Glomerular visceral epithelial cell (primary cell): ENCODE measurements at regions not wholly inside any gene's neighbourhood (a gene's known extent, or its start where the extent isn't known, plus 50 kb on each side); places are given as distances from the start of the nearest gene placed in this dataset.
"Not testable (repeated sequence)": the region's sequence is repeated elsewhere in the genome, so short reads cannot be mapped to it uniquely, and the experiment has no call there.

Experiments used
- DNase-seq: peaks from one replicate; pipeline ENCODE4 v3.0.0-alpha.2; 2016; ENCODE audit errors: extremely low spot score

DNA sequence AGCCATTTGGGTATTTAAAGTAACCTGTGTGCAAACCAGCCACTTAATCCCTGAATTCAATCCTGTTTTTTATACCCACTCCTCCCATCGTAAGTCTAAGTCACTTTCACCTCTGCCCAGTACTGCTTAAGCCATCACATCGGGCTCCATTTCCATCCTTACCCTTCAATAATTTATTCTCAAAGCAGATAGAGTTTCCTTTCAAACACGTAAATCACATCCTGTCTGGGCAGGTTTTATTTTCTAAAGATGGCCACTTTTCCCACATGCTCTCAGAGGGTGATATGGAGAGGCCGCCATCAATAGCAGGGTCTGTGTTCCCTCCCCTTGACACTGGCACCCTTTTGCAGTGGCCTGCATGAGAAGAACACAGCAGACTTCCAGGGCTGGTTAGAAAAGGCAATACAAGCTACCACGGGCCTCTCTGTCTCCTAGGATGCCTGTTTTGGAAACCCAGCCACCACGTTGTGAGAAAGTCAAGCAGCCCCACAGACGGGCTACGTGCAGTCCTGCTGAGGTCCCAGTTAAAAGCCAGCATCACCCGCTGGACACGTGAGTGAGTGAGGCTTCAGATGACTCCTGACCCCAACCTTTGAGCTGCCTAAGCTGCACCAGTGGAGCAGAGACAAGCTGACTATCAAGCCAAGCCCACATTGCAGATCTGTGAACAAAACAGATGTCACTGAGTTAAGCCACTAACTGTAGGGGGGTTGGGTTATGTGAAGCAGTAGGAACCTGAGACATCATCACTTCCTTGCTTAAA lies 241.8 kb upstream of the SLCO3A1 start:
- no peak for DNase-seq

DNA sequence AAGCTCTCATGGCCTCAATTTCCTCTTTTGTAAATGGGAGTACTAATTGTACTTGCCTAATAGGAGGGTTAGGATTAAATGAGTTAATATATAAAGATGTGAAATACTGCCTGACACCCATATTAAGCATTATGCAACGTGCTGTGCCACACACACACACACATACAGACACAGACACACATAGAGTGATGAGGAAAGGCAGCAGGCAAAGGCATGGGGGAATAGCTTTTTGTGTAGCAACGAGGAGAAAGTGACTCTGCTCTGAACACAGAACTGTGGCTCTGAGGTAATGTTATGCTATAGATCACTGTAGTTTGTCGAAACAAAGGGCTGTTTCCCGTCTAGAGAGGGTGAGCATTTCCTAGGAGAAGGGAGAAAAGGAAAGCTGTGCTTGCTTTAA lies 233.3 kb upstream of the SLCO3A1 start:
- no peak for DNase-seq

DNA sequence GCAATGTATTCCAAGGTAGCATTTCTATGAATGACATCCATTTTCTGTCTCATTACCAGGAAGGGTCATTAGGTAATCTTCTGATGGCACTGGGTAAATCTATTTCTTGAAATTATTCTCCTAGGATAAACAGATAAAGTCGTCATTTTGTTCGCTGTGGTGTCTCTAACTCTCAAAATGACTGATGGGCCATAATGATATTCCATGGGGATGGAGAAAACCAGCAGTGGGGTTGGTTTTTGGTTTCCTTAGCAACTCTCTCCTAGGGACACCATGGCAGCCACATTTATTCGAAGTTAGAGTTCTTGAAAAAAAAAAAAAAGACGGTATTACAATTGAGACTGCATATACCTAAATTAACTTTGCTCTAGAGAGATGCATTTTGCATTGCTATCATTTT lies 231.3 kb upstream of the SLCO3A1 start:
- no peak for DNase-seq

DNA sequence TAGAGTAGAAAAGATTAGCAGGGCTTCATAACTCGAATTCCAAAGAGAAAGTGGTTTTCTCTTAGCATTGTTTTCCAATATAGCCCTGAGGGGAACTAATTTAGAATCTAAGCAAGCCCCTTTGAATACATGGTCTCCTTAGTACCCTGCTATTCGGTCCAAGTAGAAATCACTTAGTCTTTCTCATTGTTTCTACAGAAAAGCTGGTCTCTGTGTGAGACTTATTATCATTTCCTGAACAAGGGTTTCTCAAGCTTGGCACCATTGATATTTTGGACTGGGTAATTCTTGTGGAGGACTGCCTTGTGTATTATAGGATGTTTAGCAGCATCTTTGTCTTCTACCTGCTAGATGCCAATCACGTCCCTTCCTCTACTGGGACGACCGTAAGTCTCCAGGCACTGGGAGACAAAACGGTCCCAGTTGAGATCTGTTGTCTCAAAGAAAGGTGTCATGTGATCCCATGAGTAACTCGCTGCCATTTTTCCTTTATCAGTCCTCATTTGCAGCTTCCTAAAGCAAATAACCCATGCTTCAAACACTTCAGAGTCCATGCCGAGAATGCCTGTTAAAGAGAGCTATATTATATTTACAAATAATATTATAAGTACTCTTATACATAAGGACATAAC lies 230.7 kb upstream of the SLCO3A1 start:
- DNase-seq: no peak

DNA sequence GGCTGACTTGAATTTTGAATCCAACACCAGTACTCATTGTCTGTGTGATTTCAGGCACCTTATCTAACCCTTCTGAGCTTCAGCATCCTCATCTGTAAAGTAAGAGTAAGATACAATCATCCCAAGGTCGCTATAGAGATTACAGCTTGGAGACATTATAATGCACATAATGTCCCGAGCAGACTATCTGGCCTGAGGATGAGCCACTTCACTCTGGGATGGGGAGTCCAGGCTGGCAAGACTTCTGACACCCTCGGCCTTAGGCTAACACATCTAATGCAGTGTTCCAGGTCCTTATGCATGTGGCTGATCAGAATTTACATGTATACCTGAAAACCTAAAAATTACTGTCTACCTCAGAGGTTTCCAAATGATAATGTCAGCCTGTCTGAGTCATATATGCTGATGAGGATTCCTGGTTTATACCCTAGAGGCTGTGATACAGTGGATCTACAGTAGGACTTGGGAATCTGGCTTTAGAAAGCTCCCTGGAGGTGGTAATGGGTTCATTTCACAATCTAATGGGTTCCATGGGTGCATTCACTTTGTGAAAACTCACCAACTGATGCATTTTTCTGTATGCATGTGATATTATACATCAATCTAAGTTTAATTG lies 229.0 kb upstream of the SLCO3A1 start:
- DNase-seq: no peak

DNA sequence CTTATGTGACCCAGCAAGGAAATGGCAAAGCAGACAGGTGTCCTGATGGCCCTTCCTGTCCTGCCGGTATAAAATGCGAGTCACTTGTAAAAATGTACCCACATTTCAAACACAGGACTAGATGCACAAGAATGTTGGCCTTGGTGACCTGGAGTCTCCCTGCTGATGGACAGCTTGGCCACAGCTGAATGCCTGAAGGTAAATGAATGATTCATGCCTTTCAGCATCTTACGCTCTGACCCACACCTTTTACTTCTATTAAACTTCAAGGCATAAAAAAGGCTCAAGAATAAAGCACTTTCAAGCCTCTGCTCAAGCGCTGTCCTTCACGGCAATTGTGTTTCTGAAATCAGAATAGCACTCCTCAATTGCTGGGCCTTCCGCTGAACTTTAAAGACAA lies 228.0 kb upstream of the SLCO3A1 start:
- DNase-seq: no peak

DNA sequence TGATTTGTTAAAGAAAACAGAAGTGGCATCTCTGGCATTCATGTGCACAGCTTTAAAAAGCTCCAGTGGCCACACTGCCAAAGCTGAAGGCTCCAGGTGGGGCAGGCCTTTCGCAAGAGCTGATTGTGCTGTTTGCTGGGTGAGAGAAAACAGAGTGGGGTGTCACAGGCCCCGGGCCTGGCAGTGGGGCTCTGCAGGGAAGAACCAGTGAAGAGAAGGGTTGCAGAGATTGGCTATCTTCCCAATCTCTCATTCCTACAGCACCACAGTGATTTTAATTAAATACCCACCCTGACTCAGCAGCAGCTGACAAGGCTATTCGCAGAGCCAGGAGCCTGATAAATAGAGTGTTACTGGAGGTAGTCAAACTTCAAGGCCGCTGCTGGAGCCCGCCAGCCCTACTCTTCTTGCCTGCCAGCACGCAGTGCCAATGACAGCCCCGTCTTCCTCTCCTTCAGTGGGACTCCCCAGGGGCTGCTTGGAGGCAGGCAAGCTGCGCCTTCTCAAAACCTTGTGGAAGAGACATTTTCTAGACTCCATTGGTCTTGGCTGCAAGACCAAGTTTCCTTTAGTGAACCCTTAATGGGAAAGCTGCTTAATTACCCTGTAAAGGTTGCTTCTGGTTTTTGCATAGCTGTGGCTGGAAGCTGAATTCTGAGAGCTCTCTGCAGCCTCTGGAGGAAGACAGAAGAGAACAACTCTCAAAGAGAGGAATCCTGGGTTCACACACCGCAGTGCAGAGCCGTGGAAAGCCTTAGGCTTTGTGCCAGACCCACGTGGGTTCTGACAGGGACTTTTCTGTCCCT lies 225.8 kb upstream of the SLCO3A1 start:
- DNase-seq: no peak

DNA sequence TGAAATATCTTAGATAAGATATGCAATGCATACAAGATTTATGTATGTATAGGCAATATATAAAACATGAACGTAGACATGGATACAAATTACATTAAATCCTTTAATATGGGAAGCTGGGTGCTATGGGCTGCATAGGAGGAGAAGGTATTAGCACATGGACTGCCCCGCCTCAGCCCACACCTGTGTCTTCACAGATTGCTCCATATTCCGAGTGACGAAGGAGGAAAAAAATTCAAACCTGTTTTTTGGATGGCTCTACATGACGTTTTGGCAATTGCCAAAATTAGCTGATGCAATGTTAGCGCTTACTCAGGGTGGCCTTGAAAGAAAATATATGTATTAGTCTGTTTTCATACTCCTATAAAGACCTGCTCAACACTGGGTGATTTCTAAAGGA lies 223.4 kb upstream of the SLCO3A1 start:
- DNase-seq: no peak

DNA sequence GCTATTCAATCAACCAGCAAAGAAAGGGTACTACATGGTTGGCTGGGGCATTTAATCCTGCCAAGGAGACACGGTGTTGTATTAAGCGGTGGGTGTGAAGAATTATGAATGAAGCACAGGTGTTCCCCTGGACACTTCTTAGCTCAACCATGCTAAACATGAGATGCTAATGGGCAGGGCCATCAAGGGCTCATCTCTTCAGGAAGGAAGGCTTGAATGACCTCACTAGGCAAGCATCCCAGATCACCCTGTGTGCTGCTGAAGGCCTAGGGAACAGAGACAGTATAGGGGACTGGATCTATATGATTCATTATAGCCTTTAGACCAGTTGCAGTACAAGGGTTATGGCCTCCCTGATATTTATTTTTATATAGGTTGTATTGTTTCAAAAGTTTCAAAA lies 221.3 kb upstream of the SLCO3A1 start:
- DNase-seq: no peak

DNA sequence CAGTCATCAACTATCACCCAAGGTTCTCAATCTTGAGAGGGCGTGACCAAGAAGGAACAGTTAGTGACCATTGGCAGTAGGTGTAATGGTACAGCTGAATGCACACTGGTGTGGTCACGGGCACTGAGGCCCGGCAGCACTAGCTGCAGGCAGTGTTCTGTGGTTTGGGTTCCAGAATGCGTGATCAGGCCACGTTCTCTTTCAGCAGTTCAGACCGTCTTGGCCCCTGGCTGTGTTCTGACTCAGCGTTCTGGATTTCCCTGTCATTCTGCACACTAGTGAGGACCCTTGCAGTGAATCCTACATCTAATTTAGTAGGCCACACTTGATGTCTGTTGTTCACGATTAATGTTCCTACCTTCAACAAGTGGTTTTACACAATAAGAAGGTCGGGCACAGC lies 220.5 kb upstream of the SLCO3A1 start:
- no peak for DNase-seq

DNA sequence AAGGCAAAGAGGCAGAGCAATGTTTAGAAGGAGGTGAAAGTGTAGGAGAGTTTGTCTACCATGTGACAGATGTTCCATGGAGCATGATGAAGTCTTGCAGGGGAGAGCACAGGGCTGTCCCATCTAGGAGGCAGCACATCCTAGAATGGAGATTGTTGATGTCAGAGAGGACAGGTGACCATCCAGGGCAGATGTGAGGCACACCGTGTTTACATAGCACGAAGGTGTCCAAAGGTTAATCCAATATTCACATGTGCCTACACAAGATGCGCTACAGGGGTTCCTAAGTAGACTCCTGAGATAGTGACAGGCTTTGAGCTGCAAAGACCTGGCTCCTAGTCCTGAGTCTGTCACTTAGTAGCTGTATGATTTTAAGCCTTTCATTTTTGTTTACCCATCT lies 219.3 kb upstream of the SLCO3A1 start:
- DNase-seq: no peak

DNA sequence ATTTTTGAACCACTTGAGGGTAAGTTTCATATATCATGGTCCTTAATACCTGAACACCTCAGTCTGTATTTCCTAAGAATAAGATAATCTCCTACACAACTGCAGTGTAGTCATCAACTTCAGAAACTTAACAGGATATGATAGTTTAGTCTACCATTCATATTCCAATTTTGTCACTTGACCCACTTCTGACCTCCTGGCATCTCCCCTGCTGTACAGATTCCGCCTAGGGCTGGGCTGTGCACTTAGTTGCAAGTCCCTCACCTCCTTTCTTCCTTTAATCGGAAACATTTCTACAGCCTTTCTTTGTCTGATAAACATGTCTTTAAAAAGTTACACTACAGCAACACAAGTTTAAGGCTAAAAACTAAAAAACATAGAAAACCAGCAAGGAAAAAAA lies 218.4 kb upstream of the SLCO3A1 start:
- no peak for DNase-seq

DNA sequence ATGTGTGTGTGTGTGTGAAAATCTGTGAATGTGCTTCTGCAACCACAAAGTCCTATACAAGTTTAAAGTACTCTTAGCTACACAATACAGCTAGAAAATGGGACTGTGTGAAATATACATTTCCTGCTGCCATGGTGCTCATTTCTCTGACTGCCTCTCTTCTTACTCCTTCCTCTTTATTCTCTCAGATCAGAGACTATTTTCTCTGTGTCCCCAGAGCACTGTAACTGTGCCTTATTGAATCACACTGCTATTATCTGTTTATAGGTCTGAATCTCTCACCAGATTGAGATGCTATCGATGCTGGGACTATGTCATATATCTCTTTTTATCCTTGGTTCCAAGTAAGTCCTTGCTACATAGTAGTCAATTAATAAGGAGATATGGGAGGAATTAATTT lies 217.9 kb upstream of the SLCO3A1 start:
- DNase-seq: no peak

DNA sequence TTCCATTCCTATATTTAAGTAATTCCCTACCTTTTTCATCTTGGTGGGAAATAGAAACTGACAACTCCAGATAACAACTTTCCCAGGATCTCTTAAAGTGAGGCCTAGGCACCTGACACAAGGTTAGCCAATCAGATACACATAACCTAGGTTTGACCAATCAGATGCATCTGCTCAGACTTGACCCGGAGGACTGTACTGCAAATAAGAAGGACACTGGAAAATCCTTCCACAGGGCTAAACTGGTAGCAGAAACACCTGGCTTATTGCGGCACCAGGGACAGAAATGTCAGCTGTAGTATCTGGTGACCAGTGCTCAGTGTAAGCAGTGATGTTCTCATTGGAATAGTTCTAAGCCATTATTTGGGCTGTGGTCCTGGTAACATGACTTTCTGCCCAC lies 204.5 kb upstream of the SLCO3A1 start:
- DNase-seq: no peak

DNA sequence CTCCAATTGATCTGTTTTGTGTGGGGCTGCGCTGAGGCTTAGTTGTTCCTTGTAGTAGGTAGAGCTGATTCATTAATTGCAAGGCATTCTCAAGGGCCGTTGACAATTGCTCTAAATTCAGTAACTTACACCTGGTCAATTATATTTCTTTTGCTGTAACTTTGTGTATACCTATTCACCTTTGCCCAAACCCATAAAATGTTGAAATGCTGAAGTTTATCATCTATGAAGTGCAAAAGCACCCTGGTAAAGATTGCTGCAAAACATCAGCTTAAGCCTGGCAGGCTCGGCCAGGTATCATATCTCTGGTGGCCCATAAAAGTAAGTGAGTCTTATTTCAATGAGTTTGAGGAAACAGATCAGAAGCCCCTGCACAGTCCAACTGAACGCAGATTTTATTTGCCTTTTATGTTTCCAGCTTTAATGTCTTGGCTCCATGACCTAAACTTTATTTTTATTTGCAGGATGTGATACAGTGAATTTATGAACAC lies 203.6 kb upstream of the SLCO3A1 start:
- no peak for DNase-seq

DNA sequence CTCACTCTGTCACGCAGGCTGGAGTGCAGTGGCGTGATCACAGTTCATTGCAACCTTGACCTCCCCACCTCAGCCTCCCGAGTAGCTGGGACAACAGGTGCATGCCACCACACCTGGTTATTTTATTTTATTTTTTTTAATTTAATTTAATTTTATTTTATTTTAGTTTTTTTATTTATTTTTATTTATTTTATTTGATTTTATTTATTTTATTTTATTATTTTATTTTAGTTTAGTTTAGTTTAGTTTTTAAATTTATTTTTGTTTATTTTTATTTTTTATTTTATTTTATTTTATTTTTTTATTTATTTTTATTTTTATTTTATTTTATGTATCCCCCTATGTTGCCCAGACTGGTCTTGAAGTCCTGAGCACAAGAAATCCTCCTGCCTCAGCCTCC lies 202.3 kb upstream of the SLCO3A1 start:
- no peak for DNase-seq

DNA sequence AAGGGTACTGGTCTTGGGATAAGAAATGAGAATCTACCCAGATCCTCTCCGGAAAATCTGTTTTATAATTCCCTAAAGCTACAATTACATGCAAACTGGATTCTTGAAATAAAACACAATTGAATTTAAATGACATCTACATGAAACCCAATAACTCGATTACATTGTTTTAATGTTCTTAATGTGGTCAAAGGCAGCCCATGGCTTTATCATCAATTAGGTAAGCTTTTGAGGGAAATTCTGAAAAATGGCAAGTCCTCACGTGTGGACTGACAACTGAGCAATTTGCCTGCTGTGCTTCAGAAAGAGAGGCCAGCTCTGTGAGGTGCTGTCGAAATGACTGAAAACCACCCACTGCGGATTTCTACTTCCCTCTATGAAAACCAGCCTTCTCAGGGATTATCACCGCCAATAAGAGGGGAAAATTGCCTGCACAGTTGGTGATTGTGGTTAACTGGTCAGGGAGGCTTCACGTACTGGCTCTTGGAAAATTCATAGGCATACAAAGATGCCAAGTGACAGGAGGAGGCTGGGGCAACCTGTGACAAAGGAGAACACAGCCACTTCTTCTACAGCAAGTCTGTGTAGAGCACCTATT lies 200.8 kb upstream of the SLCO3A1 start:
- DNase-seq: no peak

DNA sequence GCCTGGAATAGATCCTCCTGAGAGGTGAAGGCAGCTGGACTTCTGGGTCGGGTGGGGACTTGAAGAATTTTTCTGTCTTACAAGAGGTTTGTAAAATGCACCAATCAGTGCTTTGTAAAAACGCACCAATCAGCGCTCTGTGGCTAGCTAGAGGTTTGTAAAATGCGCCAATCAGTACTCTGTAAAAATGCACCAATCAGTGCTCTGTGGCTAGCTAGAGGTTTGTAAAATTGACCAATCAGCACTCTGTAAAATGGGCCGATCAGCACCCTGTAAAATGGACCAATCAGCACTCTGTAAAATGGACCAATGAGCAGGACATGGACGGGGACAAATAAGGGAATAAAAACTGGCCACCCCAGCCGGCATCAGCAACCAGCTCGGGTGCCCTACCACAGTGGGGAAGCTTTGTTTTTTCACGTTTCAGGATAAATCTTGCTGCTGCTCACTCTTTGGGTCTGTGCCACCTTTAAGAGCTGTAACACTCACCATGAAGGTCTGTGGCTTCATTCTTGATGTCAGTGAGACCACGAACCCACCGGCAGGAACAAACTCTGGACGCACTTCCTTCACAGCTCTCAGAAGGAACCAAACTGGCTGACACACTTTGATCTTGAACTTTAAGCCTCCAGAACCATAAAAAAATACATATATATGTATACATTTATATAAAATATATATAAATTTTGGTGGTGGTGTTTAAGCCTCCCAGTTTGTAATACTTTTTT lies 197.8 kb upstream of the SLCO3A1 start:
- not testable (repeated sequence) for DNase-seq

DNA sequence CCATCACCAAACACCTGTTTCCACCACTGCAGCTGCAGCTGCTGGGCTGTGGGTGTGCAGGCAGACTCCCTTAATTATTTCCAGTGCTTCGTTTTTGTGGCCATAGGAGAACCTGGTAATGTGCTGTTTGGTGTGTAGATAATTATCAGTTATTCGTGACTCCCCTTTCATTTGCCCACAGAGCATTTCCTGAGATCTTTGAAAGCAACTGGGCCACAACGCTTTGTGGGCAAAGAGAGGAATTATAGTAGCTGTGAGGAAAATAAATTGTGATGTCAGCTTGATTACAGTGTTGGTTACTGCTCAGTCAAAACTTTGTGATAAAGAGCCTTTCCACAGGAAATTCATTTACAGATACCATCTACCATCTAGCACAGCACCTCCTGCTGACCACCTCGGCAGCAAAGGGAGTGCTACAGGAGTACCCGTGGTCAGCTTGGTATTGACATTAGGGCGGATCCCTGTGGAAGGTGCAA lies 193.3 kb upstream of the SLCO3A1 start:
- no peak for DNase-seq

DNA sequence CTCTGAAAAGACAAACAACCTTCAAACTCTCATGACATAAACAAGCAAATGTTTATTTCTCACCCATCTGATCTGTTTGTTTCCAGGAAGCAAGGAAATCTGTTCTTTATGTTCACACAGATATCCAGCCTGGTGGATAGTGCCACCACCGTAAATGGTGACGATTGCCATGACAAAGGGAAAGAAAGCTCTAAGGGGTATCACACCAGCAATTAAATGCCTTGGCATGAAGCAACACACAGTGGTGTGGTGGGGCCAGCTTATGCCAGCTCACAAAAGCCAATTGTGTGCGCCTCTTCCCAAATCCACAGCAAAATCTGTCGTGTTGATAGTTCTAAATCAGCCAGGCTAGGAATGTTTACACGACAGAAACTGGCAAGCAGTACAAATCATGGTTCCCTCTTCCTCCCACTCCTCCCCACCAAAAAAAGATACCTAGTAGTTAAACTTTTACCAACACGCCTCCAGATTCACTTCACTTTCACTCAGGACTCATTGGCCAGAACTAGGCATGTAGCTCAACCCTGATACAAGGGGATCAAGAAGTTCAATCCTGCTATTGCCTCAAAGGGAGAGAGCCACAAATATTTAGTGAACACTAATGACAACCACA lies 189.2 kb upstream of the SLCO3A1 start:
- no peak for DNase-seq

DNA sequence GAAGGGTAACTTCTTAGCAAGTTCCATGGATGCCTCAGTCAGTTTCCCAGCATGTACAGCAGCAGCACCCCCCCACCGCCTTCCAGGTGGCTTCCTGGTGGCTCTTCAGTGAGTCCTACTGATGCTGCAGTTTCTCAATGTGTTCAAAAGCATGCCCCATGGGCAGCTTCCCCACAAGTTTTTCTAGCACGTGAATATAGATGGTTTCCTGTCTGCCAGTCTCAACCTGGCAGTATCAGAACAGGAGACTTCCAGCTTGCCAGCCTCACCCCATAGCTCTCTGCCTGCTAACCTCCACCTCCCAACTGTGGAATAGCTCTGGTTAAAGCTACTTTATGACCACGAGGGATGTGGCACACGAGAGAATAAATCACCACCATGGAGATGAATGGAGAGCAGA lies 188.3 kb upstream of the SLCO3A1 start:
- DNase-seq: no peak
